ENCODE measurements at regions not wholly inside any gene's neighbourhood (a gene's known extent, or its start where the extent isn't known, plus 50 kb on each side); places are given as distances from the start of the nearest gene placed in this dataset.

DNA sequence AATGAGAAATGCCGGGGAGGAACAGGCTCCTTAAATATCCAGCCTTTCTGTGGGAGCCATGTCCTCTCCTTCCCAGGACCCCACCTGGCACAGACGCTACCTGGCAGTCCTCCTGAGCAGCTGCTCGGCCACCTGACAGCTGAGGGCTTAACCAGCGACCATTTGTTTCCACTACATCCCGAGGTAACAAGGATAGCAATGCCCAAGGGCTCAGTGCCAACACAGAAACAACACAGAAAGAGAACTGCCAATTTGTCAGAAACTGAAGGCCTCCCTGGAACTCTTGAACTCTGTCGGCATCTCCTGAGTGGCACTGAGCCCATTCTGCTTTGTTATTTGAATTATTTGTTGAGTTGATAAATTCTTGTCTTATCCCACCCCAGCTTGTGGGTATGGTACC, 122.2 kb upstream of the ARHGAP28 start:
- TF ChIP-seq, protein P1, sequence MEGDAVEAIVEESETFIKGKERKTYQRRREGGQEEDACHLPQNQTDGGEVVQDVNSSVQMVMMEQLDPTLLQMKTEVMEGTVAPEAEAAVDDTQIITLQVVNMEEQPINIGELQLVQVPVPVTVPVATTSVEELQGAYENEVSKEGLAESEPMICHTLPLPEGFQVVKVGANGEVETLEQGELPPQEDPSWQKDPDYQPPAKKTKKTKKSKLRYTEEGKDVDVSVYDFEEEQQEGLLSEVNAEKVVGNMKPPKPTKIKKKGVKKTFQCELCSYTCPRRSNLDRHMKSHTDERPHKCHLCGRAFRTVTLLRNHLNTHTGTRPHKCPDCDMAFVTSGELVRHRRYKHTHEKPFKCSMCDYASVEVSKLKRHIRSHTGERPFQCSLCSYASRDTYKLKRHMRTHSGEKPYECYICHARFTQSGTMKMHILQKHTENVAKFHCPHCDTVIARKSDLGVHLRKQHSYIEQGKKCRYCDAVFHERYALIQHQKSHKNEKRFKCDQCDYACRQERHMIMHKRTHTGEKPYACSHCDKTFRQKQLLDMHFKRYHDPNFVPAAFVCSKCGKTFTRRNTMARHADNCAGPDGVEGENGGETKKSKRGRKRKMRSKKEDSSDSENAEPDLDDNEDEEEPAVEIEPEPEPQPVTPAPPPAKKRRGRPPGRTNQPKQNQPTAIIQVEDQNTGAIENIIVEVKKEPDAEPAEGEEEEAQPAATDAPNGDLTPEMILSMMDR (conservative IDR thresholded peaks at IDR 0.05; ENCODE audit: low read length), result no peak
- TF ChIP-seq EZH2phosphoT487 (IDR thresholded peaks at IDR 0.05; ENCODE audit: borderline replicate concordance), result no peak

Data from Loucy (cell line).